ENCODE measurements at regions not wholly inside any gene's neighbourhood (a gene's known extent, or its start where the extent isn't known, plus 50 kb on each side); places are given as distances from the start of the nearest gene placed in this dataset.

DNA sequence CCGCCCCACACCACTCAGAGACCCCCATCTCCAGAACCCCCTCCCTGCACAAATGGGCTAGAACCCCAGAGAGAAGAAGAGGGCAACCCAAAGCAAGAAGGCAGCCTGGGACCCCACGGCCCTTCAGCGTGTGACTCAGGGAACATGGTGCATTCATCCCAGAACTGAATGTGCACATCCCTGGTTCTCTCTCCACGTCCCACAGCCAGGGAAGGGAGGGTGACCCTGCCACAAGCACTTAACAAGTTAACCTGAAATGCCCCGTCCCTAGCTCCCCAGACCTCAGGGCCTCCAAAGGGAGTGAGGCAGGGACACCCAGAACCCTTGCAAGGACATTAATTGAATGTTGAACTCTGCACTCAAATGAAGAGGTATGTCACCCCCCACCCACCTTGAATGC lies 202.5 kb upstream of the TNRC6C start:
- DNase-seq = no peak

DNA sequence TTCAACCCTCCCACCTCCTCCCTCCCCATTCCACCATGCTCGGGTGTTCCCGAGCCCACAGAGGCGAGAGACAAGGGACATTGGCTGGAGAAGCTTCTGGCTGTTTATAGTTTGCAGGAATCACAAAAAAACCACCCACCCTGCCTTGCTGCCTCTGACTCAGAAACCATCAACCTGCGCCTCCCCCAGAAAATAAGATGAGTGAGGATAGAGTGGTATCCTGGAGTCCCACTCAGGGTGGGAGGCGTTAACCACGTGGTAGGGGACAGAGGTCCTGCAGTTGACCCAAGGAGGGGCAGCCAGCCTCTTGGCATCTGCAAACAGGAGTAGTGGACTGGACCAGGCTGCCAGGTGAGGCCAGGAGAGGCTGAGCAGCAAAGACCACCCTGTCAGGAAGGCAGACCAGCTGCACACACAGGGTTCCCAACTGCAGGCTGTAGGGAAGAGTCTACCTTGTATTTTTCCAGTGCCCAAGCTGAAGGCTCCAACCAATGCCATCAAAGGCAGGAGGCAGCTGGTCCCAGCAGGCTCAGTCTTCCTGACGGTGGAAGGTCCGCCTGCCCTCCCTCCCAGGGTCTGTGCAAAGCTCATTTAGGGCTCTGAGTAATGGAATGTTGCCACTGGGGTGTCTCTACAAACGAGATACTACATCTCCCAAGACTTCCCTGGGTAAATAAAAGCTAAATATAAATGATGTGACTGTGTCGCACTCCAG lies 201.5 kb upstream of the TNRC6C start:
- DNase-seq = no peak

DNA sequence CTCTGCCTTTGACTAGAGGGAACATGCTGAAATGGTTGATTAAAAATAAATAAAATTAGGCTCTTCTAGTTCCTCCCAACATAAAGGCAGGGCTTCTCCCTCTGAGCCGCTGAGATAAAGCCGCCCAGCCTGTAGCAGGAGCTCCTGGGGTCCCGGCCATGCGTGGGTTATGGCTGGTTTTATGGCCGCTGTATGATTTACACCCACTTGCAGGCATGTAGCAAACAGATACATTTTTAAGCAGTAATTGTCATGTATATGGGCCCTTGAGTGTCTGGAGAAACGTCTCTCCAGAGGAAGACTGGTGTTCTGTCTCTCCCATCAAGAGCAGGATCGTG lies 201.0 kb upstream of the TNRC6C start:
- no peak for DNase-seq

DNA sequence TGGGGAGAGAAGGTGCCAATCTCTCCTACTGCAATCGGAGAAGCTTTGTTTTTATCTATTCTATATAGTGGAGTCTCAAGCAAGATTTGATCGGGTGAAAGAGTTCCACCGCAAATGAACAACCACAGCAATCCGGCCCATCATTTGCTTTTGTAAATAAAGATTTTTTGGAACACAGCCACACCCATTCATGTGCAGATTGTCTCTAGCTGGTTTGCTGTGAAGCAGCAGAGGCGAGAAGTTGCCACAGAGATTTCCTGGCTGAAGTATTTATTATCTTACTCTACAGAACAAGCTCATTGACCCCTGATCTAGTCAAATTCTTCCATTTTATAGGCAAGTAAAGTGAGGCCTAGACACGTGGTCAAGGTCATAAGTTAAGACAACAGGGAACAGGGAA lies 195.5 kb upstream of the TNRC6C start:
- DNase-seq = no peak

DNA sequence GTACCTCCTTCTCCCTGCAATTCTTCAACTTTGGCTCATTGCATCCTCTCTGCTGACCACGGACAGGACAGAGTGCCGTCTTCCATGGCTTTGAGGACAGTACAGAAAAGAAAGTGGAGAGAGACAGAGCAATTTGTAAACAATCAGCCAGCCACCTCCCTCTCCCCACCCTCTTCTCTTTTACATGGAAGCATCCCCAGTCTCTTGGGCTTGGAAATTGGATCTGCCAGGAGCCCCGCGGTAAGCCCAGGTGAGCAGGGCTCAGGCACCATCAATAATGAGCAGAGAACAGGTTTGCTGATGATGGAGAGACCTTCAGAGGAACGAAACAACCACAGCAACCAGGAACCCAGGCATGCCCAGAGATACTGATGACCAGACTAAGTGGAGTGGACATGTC lies 194.9 kb upstream of the TNRC6C start:
- DNase-seq = no peak

DNA sequence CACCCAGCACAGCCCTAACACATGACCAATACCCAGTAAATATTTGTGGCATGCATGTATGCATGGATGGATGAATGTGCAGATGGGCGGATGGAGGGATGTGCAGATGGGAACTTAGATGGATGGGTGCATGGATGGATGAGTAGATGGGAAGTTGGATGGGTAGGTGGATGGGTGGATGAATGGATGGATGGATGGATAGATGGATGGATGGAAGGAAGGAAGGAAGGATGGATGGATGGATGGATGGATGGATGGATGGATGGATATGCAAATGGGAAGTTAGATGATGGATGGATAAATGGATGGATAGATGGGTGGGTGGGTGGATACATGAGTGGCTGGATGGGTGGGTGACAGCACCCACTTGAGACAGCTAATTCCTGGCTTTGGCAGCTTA lies 193.2 kb upstream of the TNRC6C start:
- DNase-seq = no peak

DNA sequence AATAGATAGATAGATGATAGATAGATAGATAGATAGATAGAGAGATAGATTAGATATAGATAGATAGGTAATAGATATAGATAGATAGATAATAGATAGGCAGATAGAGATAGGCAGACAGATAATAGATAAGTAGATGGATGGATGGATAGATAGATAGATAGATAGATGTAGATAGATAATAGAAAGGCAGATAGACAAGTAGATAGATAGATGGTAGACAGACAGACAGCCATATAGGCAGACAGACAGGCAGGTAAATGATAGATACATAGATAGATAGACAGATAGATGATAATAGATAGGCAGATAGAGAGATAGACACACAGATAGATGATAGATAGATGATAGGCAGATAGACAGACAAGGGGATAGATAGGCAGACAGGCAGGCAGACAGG lies 191.4 kb upstream of the TNRC6C start:
- no peak for DNase-seq

DNA sequence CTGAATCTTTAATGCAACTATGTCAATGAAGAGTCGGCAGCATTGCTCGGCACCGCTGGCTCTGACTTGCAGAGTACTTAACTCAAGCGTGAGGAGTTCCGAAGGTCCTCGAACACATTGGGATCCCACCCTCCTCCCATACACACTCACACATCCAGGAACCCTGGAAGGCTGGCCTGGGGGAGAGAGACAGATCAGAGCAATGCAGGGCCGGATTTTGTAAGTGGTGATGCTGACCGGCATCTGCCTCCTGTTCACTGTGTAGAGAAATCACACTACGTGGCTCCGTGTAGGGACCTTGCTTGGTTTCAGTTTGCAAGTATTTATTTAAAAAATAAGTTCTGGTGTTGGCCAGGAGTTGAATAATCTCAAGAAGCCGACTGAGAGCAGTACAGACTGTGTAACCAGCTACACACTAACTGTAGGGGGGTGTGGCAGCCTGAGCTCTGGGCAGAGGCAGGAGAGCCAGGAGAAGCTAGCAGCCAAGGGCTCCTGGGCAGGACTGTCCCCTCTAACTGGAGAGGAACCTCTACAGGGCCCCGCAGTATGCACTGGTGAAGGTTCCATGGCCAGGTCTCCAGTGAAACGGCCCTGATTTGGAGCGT lies 190.2 kb upstream of the TNRC6C start:
- DNase-seq = no peak

DNA sequence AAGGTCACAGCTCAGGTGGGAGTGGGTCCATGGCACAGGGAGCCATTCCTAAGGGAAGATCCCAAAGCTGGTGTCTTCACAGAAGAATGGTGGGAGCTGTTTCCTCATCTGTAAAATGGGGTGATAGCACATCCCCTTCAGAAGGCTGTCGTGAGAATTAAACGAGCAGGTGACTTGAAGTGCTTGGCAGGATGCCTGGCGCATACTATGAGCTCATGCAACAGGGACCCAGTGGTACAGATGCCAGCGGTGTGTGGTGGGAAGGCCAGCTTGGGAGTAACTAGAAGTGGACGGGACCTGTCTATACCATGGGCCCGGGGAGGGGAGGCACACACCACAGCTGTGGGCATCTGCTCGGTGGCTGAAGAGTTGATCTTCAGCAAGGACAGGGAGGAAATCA lies 189.3 kb upstream of the TNRC6C start:
- no peak for DNase-seq

DNA sequence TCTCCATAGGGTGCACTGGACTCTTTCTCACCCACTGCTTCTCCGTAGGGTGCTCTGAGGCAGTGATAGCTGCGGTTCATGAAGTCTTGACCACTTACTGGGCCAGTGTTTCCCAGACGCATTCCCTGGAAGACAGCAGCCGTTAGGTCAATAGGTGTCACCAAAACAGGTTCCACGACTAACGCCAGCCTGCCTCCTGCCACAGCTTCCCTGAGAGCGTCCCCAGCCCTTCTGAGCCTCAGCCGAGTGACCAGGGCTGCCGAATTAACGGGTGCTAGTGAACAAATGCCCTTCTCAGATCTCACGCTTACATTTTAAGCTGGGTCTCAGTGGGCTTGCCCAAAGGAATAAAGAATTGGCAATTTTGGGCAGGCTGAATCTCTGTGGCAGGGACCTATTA lies 188.7 kb upstream of the TNRC6C start:
- DNase-seq = no peak

DNA sequence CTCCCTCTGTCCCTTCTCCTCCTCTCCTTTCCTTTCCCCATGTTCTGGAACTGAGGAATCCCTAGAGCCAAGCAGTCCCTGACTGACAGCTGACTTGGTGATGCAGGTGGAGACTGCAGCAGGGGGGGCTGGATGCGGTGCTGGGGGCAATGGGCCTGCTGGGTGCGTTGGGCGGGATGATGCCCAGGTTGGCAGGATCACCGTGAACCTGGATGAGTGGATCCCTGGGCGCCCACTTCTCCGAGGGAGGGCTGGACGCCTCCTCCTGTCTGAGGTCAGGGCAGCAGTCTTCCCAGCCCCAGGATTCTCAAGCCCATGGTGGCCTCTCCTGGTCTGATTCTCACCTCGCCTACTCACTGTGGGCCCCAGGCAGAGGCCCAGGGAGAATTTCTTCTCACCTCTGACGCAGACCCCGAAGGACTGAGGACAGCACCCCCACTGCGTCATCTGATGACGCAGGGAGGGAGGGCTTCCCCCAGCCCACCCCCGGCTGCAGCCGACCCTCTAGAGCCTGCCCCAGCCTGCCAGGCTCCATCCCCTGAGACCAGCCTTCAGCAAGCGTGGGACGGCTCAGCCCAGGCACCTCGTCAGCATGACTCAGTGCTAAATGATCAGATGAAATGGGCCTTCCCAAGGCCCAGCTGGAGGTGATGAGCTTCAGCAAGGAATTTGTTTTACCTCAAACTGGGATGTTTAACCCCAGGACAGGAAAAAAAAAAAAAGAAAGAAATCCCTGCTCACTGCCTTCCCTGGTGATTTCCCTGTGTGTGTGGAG lies 188.0 kb upstream of the TNRC6C start:
- DNase-seq = no peak

DNA sequence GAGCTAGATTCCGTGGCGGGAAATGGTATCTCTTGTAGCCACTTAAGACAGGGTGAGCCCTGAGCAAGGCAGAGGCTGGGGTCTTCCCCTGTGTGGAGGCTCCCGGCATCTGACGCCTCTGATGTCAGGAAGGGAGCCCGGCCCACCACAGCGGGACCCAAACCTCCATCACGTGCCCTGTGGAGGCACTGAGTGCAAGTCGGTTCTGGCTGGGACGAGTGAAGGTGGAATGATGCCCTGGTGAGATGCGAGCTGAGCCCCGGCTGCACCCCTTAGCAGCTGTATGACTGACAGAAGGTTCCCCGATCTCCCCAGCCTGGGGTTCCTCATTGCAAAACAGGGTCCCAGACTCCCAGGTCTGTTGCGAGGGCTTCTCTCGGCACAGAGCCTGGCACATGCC lies 187.4 kb upstream of the TNRC6C start:
- DNase-seq = no peak

DNA sequence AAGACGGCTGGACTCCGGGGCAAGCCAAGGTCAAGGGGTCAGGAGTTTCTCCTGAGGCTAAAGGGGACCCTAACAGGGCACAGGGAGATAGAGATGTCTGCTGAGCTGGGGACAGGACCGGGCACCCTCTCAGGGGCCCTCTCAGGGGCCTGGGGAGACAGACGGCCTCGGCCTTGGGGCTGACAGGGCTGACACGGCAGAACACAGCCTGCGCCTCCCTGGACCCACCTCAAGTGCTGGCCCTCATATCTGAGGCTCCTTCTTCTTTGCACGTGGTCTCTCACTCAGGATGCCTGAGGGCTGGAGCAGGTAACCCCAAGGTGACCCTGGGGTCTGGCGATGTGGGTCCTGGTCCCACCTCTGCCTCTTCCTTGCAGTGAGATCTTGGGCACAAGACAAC lies 186.9 kb upstream of the TNRC6C start:
- DNase-seq = no peak

DNA sequence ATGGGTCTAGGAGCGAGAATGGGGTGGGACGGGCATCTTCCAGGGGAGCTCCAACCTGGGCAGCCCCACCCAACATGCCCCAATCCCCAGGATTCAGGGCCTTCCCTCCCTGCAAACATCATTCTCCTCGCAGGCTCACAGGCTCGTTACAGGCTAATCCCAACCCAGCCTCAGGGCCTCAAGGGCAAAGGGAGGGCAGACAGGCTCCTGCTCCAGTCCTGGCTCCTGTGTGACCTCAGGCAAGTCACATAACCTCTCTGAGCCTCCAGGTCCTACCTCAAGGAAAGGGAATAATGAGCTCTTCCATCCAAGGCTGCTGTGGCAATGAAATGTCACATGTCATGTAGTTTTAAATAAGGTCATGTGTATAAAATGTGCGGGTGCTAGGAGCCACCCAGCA lies 186.5 kb upstream of the TNRC6C start:
- DNase-seq = no peak

DNA sequence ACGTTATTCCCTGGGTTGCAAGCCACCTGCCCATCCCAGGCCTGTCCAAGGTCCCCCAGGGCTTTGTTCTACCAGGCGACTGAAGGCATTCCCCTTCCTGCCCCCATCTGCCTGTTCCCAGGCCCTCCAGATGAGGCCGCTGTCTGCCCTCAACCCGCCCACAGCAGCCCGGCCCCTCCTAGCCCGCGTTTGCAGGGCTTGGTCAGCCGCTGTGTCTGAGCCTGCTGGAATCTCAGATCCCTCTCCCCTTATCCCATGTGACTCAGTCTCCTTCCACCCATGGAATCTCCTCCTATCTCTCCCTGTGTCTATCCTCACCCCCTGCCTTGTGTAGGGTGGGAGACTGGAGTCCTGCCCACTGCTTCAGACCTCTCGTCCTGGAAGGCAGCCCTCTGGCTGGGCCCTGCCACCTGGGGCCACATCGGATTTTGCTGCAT lies 186.0 kb upstream of the TNRC6C start:
- peak; percentile 57 to 64 for DNase-seq

DNA sequence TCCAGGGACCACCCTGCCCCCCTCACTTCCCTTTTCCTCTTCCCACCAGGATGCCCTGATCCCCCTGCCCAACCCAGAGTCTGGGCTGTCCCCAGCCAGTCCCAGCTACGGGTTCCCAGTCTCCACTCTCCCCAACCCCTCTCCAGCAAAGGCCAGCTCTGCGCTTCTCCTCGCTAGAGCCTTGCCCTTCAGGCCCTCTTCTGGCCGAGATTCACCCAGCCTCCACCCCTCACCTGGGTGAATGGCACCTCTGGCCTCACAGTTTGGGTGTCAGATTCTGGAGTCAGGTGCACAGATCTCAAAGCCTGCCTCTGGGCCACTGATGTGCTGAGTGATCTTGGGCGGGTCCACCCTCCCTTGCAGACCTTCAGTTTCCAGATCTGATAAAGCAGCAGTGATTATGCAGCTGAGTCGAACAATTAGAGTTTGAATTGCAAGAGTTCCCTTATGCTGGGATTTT lies 185.6 kb upstream of the TNRC6C start:
- no peak for DNase-seq

DNA sequence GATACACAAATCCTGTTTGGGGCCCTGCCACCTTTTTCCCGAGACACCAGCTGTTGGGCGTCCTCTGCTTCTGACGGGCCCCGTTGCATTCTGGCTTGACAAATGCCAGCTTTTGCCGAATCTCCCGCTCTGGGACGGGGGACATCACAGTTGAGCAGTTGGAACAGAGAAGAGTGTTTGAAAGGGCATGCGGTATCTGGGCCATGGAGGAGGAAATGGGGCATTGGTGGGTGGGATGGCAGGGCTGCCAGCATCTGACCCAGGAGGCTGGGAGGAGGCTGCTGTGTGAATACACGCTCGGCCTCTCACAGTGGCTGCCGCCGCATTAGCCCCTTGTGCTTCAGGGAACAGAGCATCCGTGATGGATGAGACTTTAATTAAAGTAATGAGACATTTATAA lies 184.3 kb upstream of the TNRC6C start:
- no peak for DNase-seq

DNA sequence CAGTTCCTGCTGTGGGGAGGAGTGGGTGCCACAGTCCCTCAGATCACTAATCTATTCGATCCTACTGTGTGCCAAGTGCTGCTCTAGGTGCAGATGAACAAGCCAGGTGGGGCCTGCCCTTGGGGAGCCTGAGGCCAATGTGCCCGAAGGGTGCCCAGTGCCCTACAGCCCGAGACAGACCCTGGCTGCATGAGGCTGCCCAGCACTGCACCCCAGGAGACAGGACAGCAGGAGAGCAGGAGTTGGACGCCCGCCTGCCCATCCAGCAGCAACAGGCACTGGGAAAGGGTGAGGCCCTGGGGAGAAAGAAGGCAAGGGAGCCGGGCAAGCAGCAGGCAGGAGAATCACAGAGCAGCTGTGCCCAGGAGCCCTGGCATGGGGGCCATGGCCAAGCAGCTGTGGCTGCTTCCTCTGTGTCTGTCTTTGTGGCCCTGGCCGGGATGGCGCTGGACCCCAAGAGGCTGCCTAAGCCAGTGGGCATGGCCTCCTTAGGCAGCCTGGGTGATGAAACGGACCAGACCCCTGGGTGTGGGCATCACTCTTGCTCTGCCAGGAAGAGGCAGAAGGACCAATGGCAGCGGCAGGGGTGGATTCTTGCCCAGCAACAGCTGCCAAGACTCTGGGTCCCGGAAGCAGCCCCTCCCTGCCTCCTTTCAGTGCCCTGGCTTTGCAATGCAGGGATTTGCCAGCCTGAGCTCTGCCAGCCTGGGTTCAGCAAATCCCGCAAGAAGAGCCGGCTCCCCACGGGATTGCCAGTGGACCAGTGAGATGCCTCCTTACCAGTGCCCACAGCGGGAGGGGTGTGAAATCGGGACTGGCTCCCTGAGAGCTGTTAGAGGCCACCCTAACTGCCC lies 179.6 kb upstream of the TNRC6C start:
- DNase-seq = no peak

DNA sequence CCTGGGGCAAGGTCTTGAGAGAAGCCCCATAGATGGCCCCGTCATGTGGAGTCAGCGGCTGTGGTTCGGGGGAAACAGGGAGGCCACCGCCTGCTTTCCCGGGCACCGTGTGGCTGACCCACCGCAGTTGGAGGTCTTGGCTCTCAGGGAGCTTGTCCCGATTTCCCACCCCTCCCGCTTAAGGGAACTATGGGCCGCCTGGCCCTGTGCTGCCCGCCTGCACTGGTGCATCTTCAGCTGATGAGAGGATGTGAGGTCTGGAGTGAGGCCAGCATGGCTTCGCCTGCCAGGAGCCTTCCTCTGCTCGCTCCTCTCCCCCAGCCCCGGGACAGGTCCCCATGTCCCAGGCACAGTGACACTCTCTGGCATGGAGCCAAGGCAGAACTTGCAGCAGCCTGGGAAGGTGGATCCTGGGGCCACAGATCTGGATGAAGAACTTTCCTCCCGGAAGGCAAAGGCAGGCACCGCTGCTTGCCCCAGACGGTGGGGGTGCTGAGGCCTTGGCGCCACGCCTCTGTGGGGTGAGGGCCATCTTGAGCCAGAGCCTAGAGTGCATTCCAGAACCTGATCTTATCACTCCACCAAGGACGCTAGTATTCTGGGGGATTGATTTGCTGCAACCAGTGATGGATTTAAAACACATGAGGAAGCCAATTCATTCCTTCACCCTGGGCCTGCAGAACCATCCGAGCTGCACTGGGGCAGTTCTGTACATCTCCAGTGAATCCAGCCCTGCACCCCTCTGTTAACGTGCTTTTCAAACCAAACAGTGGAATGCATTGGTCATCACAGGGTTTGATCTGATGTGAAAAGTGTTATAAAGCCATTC lies 178.6 kb upstream of the TNRC6C start:
- no peak for DNase-seq

DNA sequence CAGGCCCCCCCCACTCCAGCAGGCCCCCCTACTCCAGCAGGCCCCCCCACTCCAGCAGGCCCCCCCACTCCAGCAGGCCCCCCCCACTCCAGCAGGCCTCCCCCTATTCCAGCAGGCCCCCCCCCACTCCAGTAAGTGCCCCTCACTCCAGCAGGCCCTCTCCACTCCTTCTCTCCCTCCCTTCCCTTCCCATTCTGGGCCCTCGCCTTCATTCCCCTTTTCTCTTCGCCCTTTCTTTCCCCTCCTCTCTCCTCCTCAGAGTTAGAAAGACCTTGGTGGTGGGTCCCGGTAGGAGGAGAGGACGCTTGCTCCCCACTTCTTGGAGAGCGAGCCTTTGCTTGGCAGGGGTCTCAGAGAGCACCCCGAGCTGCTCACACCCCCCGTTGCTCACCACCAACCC lies 177.0 kb upstream of the TNRC6C start:
- DNase-seq = no peak

DNA sequence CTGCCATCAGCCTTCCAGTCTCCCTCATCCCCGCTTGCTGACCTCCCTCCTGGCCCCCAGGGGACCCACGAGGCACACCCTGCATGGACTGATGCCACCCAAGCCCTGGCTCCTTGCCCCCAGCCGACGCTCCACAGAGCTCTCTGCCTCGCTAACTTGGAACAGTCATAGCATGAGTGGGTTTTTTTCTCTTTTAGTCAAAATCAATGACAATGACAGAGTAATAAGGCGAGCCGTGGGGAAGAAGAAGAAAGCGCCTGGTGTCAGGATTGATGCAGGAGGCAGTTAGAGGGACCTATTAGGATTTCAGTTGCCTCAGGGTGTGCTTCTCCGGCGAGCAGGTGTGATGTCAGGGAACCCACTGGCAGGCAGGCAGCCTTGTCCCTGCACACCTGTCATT lies 176.3 kb upstream of the TNRC6C start:
- no peak for DNase-seq

DNA sequence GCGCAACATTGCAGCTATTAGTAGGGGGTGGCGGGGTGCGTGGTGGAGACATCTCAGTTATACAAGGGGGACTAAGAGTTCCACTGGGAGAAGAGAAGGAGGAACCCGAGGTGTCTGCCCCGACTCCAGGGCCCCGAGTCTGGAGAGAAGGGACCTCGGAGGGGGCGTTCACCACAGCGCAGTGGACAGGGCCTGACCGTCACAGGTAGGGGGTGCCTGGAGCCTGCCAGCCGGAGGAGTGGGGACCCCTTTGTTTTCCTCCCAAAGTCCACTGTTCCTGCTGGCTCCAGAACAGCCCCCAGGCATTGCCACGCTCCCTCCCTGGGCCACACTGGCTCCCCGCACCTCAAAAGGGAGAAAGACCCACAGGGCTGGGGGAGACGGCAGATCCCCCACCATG lies 175.9 kb upstream of the TNRC6C start:
- DNase-seq = no peak

All from inflammatory macrophage (primary cell).